NOMO-1 treated with dmso at 0.1 percent for 144 hours (cell line): ENCODE measurements at regions not wholly inside any gene's neighbourhood (a gene's known extent, or its start where the extent isn't known, plus 50 kb on each side); places are given as distances from the start of the nearest gene placed in this dataset.
"Not testable (repeated sequence)": the region's sequence is repeated elsewhere in the genome, so short reads cannot be mapped to it uniquely, and the experiment has no call there.

Experiments
- DNase-seq: peaks from one replicate; lab custom pipeline; 2025; ENCODE audit not compliant: unreplicated experiment; lab: John Stamatoyannopoulos, UW

- DNase-seq = no peak
Observed at GRCh38 chr13:90869580-90869979, 477.9 kb upstream of the MIR17HG start.

DNA sequence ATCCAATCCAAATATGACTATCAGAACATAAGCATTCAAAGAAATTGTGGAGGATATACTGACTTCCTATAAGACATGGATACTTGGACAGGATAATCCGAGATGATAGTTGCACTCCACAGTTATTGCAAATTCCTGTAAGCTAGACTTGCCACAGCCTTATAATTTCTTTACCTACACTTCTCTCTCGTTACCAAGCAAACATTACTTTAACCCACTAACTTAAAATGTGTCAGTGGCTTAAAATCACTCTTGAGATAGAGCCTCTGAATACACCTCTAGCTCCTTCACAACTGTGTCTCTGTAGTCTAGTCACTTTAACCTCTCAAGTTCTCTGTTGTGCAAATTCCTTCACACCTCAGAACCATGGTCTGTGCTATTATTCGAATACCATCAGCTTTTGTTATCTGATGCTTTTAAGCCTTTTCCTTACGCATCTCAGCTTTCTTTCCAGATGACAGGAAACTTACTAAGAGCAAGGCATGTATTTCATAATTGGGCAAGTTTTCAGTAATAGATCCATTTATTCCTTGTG is 474.9 kb upstream of the MIR17HG start:
- DNase-seq = no peak

- no peak for DNase-seq
Observed at GRCh38 chr13:90880790-90881189, 466.7 kb upstream of the MIR17HG start.

DNA sequence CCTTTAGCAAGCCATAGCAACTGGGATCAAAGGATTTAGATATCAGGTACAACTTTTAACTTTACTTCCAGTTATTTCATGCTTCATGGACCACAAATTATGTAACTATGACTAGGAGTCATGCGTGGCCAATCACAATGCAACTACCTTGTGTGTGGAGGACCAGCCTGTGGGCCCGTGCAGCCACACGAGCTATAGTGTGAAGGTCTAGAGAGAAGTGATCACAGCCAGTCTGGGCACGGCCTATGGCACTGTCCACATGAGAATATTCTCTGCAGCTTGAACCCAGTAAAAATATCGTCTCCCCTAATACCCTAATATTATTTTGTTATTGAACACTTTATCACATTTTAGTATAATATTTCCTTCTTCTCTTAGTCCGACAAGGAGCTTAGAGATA is 464.9 kb upstream of the MIR17HG start:
- no peak for DNase-seq

DNA sequence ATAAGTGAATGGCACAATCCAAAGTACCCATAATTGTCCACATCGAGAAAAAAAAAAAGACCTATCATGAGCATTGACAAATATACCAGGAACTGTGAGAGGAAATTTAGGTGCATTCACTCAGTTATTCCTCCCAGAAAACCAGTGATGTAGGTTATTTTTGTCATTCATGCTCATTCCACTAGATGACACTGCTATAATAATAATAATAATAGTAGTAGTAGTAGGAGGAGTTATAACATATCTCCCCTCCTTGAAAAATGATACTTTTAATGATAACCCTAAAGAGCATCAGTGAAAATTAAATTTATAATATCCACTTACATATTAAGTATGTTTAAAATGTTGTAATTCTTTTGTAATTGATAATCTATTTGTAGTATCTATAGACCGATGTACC is 463.9 kb upstream of the MIR17HG start:
- DNase-seq = no peak

DNA sequence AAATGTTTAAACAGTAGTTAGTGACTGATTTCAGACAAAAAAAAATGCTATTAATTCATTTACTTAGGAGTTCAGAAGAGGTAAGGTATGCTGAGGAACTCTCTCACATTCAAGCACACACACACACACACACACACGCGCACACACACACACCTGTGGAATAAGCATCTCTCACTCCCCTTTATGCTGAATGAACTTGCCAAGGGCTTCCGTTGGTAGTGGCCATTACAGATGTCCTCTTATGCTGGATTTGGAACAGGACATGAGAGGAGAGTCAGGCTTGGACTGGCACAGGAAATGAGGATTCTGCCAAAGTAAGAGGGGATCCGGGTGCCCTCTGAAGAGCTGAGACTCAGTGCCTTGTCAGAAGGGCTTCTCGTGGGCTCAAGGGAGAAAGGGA is 463.4 kb upstream of the MIR17HG start:
- no peak for DNase-seq

DNA sequence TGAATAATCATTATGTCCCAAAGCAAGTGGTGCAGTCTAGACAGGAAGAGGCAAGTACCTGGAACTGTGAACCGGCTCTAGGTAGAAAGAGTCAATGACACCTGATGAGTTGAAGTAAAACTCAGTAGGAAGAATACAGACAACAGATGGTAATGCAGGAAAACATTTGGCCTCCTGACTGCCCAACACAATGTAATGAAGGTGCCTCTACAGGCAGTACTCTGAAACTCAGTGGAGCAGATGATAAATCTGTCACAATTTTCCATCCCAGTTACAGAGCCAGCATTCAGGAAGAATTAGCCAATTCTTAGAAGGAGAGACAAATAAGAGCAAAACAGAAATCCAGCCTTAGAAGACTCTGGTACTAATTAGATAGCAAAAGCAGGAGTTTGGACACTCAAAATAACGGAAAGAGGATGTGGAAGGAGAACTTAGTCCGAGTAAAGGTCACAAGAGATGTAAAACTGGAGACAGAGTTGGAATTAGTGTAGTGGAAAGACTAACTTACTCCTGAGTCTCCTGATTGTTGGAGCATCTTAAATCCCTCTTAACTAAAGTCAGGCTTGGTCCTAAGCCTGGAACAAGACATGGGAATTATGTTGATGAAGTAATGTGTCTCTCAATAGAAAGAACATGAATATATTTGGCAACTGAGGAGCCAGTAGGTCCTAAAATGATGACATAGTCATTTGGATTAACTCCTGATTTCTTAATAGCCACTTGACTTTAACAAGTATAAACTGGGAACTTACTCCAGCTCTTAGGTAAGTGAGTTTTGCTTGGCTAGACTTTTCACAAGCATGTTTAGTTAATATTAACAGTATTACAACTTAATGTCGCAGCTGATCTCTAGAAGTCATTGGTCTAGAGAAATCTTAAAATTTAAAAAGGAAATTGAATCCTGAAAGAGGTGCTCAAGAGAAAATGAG is 457.3 kb upstream of the MIR17HG start:
- DNase-seq = no peak

GRCh38 chr13:90891329-90891728 is 456.2 kb upstream of the MIR17HG start:
- DNase-seq = no peak

GRCh38 chr13:90893199-90893598 is 454.3 kb upstream of the MIR17HG start:
- not testable (repeated sequence) for DNase-seq

- no peak for DNase-seq
Observed at GRCh38 chr13:90896002-90896401, 451.5 kb upstream of the MIR17HG start.

DNA sequence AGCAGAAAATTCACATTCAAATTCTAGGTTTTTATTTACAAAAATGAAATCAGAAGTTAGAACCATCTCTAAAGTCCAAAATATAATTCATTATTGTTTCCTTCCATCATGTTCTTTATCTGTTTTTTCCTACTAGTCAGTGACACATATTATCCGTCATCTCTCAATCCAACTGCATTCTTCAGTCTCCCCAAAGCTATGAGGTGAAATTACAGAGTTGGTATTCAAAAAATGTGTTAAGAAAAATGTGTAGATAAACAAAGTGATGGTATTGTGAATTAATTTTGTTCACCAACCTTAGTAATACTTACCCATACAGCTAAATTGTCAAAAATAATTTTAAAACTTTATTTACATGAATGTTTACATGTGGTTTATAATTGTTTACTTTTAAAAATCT is 448.7 kb upstream of the MIR17HG start:
- no peak for DNase-seq

DNA sequence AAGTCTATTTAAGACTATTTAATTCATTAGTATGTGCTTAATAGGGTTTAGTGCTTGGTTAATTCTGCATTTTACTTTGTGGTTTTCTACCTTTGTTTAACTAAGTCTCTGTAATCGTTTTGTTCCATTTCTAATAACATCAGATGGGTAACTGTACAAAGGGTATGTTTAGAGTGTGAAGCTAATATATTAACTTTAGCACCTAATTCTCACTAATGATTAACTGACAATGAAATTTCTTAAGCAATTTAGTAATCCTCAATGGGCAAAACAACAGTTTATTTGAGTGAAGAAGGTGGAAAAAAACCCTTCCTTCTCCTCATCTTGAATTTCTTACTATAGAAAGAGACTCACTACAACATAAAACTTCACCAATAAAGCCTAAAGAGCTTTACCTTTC is 448.1 kb upstream of the MIR17HG start:
- no peak for DNase-seq

GRCh38 chr13:90902255-90902654 is 445.2 kb upstream of the MIR17HG start:
- DNase-seq = no peak

- no peak for DNase-seq
Observed at GRCh38 chr13:90906554-90906953, 440.9 kb upstream of the MIR17HG start.

DNA sequence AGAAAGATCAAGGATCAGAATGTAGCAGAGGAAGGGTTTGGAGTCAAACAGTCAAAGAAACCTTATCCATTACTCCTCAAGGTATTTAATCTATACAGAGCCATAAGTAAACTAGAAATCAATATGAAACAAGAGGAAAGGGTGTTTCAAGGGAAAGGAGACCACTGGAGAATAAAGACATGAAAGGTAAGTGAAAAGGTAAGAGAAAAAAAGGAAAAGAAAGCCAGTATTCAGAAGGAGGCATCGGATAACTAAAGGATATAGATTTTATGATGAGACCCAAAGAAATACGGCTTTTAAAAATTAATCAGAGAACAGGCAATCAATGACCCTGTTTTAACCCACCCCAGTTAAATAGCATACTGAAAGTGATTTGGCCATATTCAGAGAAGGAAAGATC is 438.7 kb upstream of the MIR17HG start:
- no peak for DNase-seq

GRCh38 chr13:90910018-90910639 is 437.4 kb upstream of the MIR17HG start:
- DNase-seq = no peak

DNA sequence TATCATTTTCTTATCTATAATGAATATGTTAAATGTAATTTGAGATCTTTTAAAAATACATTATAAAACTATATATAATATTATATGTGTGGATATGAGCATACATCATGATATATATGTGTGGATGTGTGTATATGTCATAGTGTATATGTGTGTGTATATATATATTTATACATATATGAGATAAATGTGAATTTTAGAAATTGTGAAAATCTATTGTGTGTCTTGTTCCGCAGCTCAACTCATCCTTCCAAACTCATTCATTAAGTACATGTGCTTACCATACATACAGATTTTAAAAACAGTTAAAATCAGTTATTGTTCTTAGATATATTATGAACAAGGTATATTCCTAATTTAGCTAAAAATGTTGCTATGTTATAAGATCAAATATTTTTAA is 435.2 kb upstream of the MIR17HG start:
- DNase-seq = no peak

GRCh38 chr13:90918536-90918935 is 429.0 kb upstream of the MIR17HG start:
- no peak for DNase-seq

GRCh38 chr13:90919153-90919552 is 428.3 kb upstream of the MIR17HG start:
- DNase-seq = no peak

- DNase-seq = no peak
Observed at GRCh38 chr13:90926459-90926858, 421.0 kb upstream of the MIR17HG start.

- no peak for DNase-seq
Observed at GRCh38 chr13:90928109-90928508, 419.4 kb upstream of the MIR17HG start.

DNA sequence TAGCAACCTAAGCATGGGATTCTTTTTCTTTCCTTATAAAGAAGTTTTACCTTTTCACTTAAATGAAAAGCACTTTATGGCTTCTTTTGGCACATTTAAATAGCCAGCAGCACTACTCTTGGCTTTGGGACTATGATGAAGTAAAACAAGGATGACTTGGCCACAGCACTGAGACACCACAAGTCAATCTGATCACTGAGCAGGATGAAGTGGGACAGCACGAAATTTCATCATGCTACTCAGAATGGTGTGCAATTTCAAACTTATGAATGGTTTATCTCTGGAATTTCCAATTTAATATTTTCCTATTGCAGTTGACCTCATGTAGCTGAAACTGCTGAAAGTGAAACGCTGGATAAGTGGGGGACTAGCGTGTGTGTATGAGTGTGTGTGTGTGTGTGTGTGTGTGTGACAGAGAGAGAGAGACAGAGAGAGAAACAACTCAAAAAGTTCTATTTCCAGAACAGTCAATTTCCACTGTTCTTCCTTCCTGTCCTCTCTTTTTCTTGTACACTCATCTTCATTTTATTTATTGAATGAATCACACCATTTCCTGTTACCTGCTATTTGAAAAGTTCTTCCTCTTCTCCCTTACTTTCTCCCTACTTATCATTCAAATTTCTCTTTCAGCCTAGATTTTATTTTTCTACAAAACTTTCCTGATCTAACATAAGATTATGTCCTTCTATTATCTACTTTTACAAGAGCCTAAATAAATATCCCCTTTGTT is 414.2 kb upstream of the MIR17HG start:
- DNase-seq = no peak
